T-cell (primary cell): ENCODE measurements at regions not wholly inside any gene's neighbourhood (a gene's known extent, or its start where the extent isn't known, plus 50 kb on each side); places are given as distances from the start of the nearest gene placed in this dataset.
"Not testable (repeated sequence)": the region's sequence is repeated elsewhere in the genome, so short reads cannot be mapped to it uniquely, and the experiment has no call there.

Experiments
- ATAC-seq, 4 experiments: fragments of 200-7000 bp in 3 of 4; fragments of 150-1000 bp in 1 of 4; cut with Tn5 transposase; replicated peaks in 1 of 4; 1 replicate in 3 of 4; 2 replicates in 1 of 4; pipeline ENCODE4 v1.10.0; 2021; ENCODE audit warnings: moderate library complexity in 3 of 4, mild to moderate bottlenecking in 2 of 4, moderate number of reproducible peaks in 1 of 4
- CTCF ChIA-PET, 2 donors: fragments of 300-600 bp; sonication (Branson Sonifier 250); formaldehyde crosslinking; loops; one replicate each; lab custom pipeline; 2022; ENCODE audit warnings: antibody characterized with exemption in 2 of 2; lab: Charles Lee
- POLR2A ChIA-PET, 2 donors: fragments of 300-600 bp; sonication (Branson Sonifier 250); formaldehyde crosslinking; loops; one replicate each; lab custom pipeline; 2022; ENCODE audit warnings: antibody characterized with exemption in 2 of 2; lab: Charles Lee
- DNase-seq, 35 experiments: peaks; one replicate each; pipeline versions ENCODE4 v3.0.0 to v3.0.0-alpha.2; 2013 to 2023
- H3K27ac ChIP-seq: one replicate; pipeline ENCODE4 v1.5.1; 2013; ENCODE audit warnings: low read length
- H3K27me3 ChIP-seq, 2 experiments: replicated peaks in 1 of 2; 1 replicate in 1 of 2; 2 replicates in 1 of 2; pipeline versions ENCODE4 v1.6.1 to v1.7.0; 2013; ENCODE audit warnings: low read length in 1 of 2, mixed read lengths in 1 of 2; ENCODE audit not compliant: control insufficient read depth in 2 of 2, insufficient read depth in 2 of 2; ENCODE audit errors: extremely low read depth in 1 of 2
- H3K36me3 ChIP-seq, 2 donors: 1 replicate in 1 of 2; 2 replicates in 1 of 2; pipeline versions ENCODE4 v1.6.1 to v1.7.0; 2013; ENCODE audit warnings: low read length in 1 of 2; ENCODE audit not compliant: control insufficient read depth in 2 of 2, insufficient read depth in 1 of 2; ENCODE audit errors: extremely low read depth in 1 of 2
- H3K4me1 ChIP-seq, 2 experiments: 1 replicate in 1 of 2; 2 replicates in 1 of 2; pipeline versions ENCODE4 v1.6.1 to v1.7.0; 2013; ENCODE audit warnings: low read length in 2 of 2, mixed read lengths in 1 of 2; ENCODE audit not compliant: insufficient read depth in 2 of 2, control insufficient read depth in 1 of 2; ENCODE audit errors: extremely low read depth in 1 of 2
- H3K4me3 ChIP-seq, 2 donors: 1 replicate in 1 of 2; 2 replicates in 1 of 2; pipeline versions ENCODE4 v1.5.1 to v1.7.0; 2013; ENCODE audit warnings: mild to moderate bottlenecking in 2 of 2, low read length in 1 of 2, moderate library complexity in 1 of 2; ENCODE audit not compliant: control insufficient read depth in 1 of 2; ENCODE audit errors: extremely low read depth in 1 of 2
- H3K9me3 ChIP-seq: 2 replicates; pipeline ENCODE4 v1.7.0; 2013
- H3K27ac Mint-ChIP-seq, 2 donors: one replicate each; pipeline ENCODE4 v1.8.0; 2020 to 2021; ENCODE audit warnings: mild to moderate bottlenecking in 2 of 2, mixed read lengths in 2 of 2
- H3K27me3 Mint-ChIP-seq, 2 donors: one replicate each; pipeline ENCODE4 v1.8.0; 2021 to 2022; ENCODE audit warnings: mixed read lengths in 2 of 2
- H3K36me3 Mint-ChIP-seq: one replicate; pipeline ENCODE4 v1.8.0; 2021; ENCODE audit warnings: mixed read lengths
- H3K4me1 Mint-ChIP-seq, 3 donors: one replicate each; pipeline ENCODE4 v1.8.0; 2020 to 2022; ENCODE audit warnings: mixed read lengths in 3 of 3, mild to moderate bottlenecking in 1 of 3
- H3K4me3 Mint-ChIP-seq, 3 donors: one replicate each; pipeline ENCODE4 v1.8.0; 2020 to 2022; ENCODE audit warnings: mild to moderate bottlenecking in 3 of 3, mixed read lengths in 3 of 3, moderate library complexity in 3 of 3
- H3K9me3 Mint-ChIP-seq, 3 donors: one replicate each; pipeline ENCODE4 v1.8.0; 2020 to 2022; ENCODE audit warnings: mixed read lengths in 3 of 3
- WGBS: methylation state at CpG from one replicate; pipeline ENCODE4 v1.1.5; 2013; ENCODE audit warnings: missing lambda C conversion rate; ENCODE audit not compliant: insufficient coverage; 5-methylcytosine and 5-hydroxymethylcytosine counted together

- Mint-ChIP-seq H3K9me3 (peaks cover 4 to 8% (median 5%) of the 10 kb centered on the region in 3 donors), H3K27me3 (peaks cover 15 to 26% of the 10 kb centered on the region in 2 donors), H3K4me1 (peaks cover 12 to 21% (median 13%) of the 10 kb centered on the region in 3 donors), H3K27ac (no peak overlapping the region), H3K36me3 (no peaks in the 10 kb centered on the region), H3K4me3 (no peak overlapping the region)
- DNase-seq = no peak
- Histone ChIP-seq H3K9me3 (no peaks in the 10 kb centered on the region), H3K36me3 (no peaks in the 10 kb centered on the region), H3K4me3 (no peak overlapping the region), H3K27me3 (peaks cover 0 to 21% of the 10 kb centered on the region in 2 experiments), H3K4me1 (peaks cover 0 to 11% of the 10 kb centered on the region in 2 experiments), H3K27ac (no peak overlapping the region)
- ChIA-PET CTCF (no interaction called here), POLR2A (no interaction called here)
- ATAC-seq = no peak
- WGBS = 73% methylated on average over 4 of the region's 8 CpGs
These were observed 67.4 kb downstream of the CARTPT start for GRCh38 chr5:71786337-71787055.

GRCh38 chr5:71788794-71789193 is 69.7 kb downstream of the CARTPT start:
- Mint-ChIP-seq H3K9me3 (peaks cover 10 to 15% (median 11%) of the 10 kb centered on the region in 3 donors), H3K27me3 (peaks cover 15 to 24% of the 10 kb centered on the region in 2 donors), H3K27ac (no peak overlapping the region), H3K4me1 (peaks cover 0 to 3% (median 0%) of the 10 kb centered on the region in 3 donors), H3K36me3 (no peaks in the 10 kb centered on the region), H3K4me3 (no peak overlapping the region)
- ATAC-seq (no peak), DNase-seq (no peak)
- CTCF ChIA-PET = no interaction called here
- no peaks in the 10 kb centered on the region for H3K36me3 ChIP-seq
- H3K4me1 ChIP-seq = no peaks in the 10 kb centered on the region
- no peaks in the 10 kb centered on the region for H3K9me3 ChIP-seq
- H3K4me3 ChIP-seq = no peak overlapping the region
- POLR2A ChIA-PET = no interaction called here
- H3K27ac ChIP-seq = no peak overlapping the region
- no CpG with 5 or more reads among the region's 2 CpGs for WGBS
- H3K27me3 ChIP-seq = peaks cover 0 to 18% of the 10 kb centered on the region in 2 experiments

GRCh38 chr5:71789746-71790145 is 70.7 kb downstream of the CARTPT start:
- Histone ChIP-seq H3K9me3 (no peaks in the 10 kb centered on the region), H3K27ac (no peak overlapping the region), H3K4me1 (no peaks in the 10 kb centered on the region), H3K36me3 (no peaks in the 10 kb centered on the region), H3K27me3 (peaks cover 0 to 18% of the 10 kb centered on the region in 2 experiments), H3K4me3 (no peak overlapping the region)
- ChIA-PET POLR2A (interaction anchor here in 1 of 2 donors (0.7 kb wide), 1 partner anchor 9 kb away, joined by 3 read pairs; no protein-coding TSS in a partner anchor), CTCF (interaction anchor here in 1 of 2 donors (0.6 kb wide), 1 partner anchor 18 kb away, joined by 4 read pairs; no protein-coding TSS in a partner anchor)
- ATAC-seq (no peak), DNase-seq (no peak)
- 96% methylated on average over 3 of the region's 4 CpGs for WGBS
- Mint-ChIP-seq H3K4me3 (no peak overlapping the region), H3K4me1 (no peaks in the 10 kb centered on the region), H3K36me3 (no peaks in the 10 kb centered on the region), H3K27ac (no peak overlapping the region), H3K9me3 (peaks cover 10 to 15% (median 11%) of the 10 kb centered on the region in 3 donors), H3K27me3 (peaks cover 15 to 24% of the 10 kb centered on the region in 2 donors)

GRCh38 chr5:71790433-71790832 is 71.4 kb downstream of the CARTPT start:
- no peak overlapping the region for H3K4me3 ChIP-seq
- H3K27ac ChIP-seq = no peak overlapping the region
- H3K9me3 Mint-ChIP-seq = peaks cover 10 to 15% (median 11%) of the 10 kb centered on the region in 3 donors
- H3K4me1 ChIP-seq = no peaks in the 10 kb centered on the region
- H3K4me3 Mint-ChIP-seq = no peak overlapping the region
- H3K27me3 Mint-ChIP-seq = peaks cover 15 to 24% of the 10 kb centered on the region in 2 donors
- no peak for DNase-seq
- no peaks in the 10 kb centered on the region for H3K4me1 Mint-ChIP-seq
- H3K36me3 ChIP-seq = no peaks in the 10 kb centered on the region
- POLR2A ChIA-PET = no interaction called here
- 80% methylated on average over 6 of the region's 7 CpGs for WGBS
- no peak overlapping the region for H3K27ac Mint-ChIP-seq
- peaks cover 0 to 18% of the 10 kb centered on the region in 2 experiments for H3K27me3 ChIP-seq
- H3K36me3 Mint-ChIP-seq = no peaks in the 10 kb centered on the region
- H3K9me3 ChIP-seq = no peaks in the 10 kb centered on the region
- CTCF ChIA-PET = no interaction called here
- no peak for ATAC-seq

- POLR2A ChIA-PET, H3K4me3 Mint-ChIP-seq, H3K9me3 ChIP-seq, H3K36me3 ChIP-seq, H3K4me1 ChIP-seq, H3K27ac Mint-ChIP-seq, ATAC-seq, H3K36me3 Mint-ChIP-seq, H3K27ac ChIP-seq, H3K4me1 Mint-ChIP-seq, DNase-seq, H3K4me3 ChIP-seq: not testable (repeated sequence)
- Mint-ChIP-seq H3K9me3 (peaks cover 10 to 15% (median 11%) of the 10 kb centered on the region in 3 donors), H3K27me3 (peaks cover 11 to 23% of the 10 kb centered on the region in 2 donors)
- CTCF ChIA-PET = interaction anchor here in 1 of 2 donors (0.6 to 0.7 kb wide), 2 partner anchors 10 to 17 kb away, joined by 4 to 8 read pairs; no protein-coding TSS in a partner anchor
- peaks cover 0 to 18% of the 10 kb centered on the region in 2 experiments for H3K27me3 ChIP-seq
- no CpG with 5 or more reads among the region's 2 CpGs for WGBS
These were observed 73.0 kb downstream of the CARTPT start for GRCh38 chr5:71792041-71792440.

- WGBS = 97% methylated on average over 23 of the region's 37 CpGs
- CTCF ChIA-PET = no interaction called here
These were observed 75.1 kb downstream of the CARTPT start for GRCh38 chr5:71794061-71794695.

More at GRCh38 chr5:71794061-71794695, 75.1 kb downstream of the CARTPT start:
- peaks cover 6 to 17% (median 11%) of the 10 kb centered on the region in 3 donors for H3K9me3 Mint-ChIP-seq
- H3K4me3 ChIP-seq = no peak overlapping the region
- H3K4me3 Mint-ChIP-seq = no peak overlapping the region
- DNase-seq (no peak), ATAC-seq (no peak)
- no peak overlapping the region for H3K27ac ChIP-seq
- POLR2A ChIA-PET = no interaction called here
- peaks cover 0 to 15% of the 10 kb centered on the region in 2 experiments for H3K27me3 ChIP-seq
- no peaks in the 10 kb centered on the region for H3K4me1 ChIP-seq
- H3K27me3 Mint-ChIP-seq = peaks cover 2 to 24% of the 10 kb centered on the region in 2 donors
- H3K27ac Mint-ChIP-seq = no peak overlapping the region
- H3K36me3 Mint-ChIP-seq = no peaks in the 10 kb centered on the region
- no peaks in the 10 kb centered on the region for H3K9me3 ChIP-seq
- no peaks in the 10 kb centered on the region for H3K4me1 Mint-ChIP-seq
- H3K36me3 ChIP-seq = no peaks in the 10 kb centered on the region
